ENCODE measurements at regions not wholly inside any gene's neighbourhood (a gene's known extent, or its start where the extent isn't known, plus 50 kb on each side); places are given as distances from the start of the nearest gene placed in this dataset.

DNA sequence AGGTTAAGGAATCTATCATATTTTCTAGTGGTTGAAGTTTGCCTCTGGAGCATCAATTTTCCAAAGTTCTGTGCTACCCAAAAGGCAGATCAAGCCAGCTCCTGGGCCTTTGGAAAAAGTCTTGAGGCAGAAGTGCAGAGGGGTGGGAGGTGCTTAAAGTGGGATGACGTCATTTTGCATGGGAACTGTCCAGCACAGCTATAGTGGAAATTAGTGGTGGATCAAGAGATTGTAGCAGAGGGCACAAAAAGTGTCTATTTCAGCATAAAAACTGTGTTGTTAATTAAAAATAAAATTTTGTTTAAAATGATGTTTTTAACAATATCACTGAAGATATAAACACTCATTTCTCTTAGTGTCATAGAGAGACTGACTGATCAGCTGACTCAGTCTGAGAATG is 221.9 kb downstream of the LRRN1 start:
- no peak for DNase-seq
- Histone ChIP-seq H3K27me3 (no peaks in the 10 kb centered on the region), H3K36me3 (no peaks in the 10 kb centered on the region), H3K4me3 (no peak overlapping the region), H3K9me3 (no peaks in the 10 kb centered on the region), H3K4me1 (no peaks in the 10 kb centered on the region), H3K27ac (no peak overlapping the region)
- TF ChIP-seq, protein P1, sequence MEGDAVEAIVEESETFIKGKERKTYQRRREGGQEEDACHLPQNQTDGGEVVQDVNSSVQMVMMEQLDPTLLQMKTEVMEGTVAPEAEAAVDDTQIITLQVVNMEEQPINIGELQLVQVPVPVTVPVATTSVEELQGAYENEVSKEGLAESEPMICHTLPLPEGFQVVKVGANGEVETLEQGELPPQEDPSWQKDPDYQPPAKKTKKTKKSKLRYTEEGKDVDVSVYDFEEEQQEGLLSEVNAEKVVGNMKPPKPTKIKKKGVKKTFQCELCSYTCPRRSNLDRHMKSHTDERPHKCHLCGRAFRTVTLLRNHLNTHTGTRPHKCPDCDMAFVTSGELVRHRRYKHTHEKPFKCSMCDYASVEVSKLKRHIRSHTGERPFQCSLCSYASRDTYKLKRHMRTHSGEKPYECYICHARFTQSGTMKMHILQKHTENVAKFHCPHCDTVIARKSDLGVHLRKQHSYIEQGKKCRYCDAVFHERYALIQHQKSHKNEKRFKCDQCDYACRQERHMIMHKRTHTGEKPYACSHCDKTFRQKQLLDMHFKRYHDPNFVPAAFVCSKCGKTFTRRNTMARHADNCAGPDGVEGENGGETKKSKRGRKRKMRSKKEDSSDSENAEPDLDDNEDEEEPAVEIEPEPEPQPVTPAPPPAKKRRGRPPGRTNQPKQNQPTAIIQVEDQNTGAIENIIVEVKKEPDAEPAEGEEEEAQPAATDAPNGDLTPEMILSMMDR (IDR thresholded peaks at IDR 0.05) = no peak
- no peak for TF ChIP-seq POLR2A (IDR thresholded peaks at IDR 0.05)
- no peak for TF ChIP-seq POLR2AphosphoS5 (IDR thresholded peaks at IDR 0.05)
- TF ChIP-seq EP300 (IDR thresholded peaks at IDR 0.05; ENCODE audit: low read depth) = no peak
- 0 to 7% methylated on average over 1 of the region's 1 CpG for WGBS, 2 donors (ENCODE audit: low coverage in 1 of 2)
- in situ Hi-C loops (cut with MboI; ENCODE audit: low pct_ligation_motif_present in 1 of 4, low pct_unique_long_range_greater_than_20kb in 1 of 4, low sequenced_read_pairs in 3 of 4) = no loop called here
- intact Hi-C loops (cut with DNase I; ENCODE audit: low total_unique reads) = no loop called here

DNA sequence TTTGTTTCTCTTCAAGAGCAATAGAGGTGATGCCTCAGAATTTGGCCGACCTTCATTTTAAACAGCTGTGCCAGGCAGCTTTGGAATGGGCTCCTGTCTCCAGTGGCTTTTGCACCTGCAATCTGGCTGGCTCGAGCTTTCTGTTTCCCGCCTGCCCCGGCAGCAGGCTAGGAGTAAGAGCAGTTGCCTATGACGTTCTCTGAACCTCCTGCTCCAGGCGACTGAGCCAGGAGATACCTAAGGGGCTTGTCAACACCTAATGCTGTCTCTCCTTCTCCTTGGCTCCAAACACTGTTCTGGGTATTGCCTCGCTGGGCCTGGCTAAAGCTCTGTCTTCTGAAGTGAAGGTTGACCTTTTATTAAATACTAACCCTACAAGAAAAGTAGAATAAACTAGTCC is 229.9 kb downstream of the LRRN1 start:
- WGBS, 2 donors (ENCODE audit: low coverage in 1 of 2) = 82 to 88% methylated on average over 4 to 7 of the region's 7 CpGs
- Histone ChIP-seq H3K27me3 (no peaks in the 10 kb centered on the region), H3K9me3 (no peaks in the 10 kb centered on the region), H3K36me3 (no peaks in the 10 kb centered on the region), H3K4me1 (no peaks in the 10 kb centered on the region), H3K27ac (no peak overlapping the region), H3K4me3 (no peak overlapping the region)
- no peak for DNase-seq
- in situ Hi-C loops (cut with MboI; ENCODE audit: low pct_ligation_motif_present in 1 of 4, low pct_unique_long_range_greater_than_20kb in 1 of 4, low sequenced_read_pairs in 3 of 4) (no loop called here), intact Hi-C loops (cut with DNase I; ENCODE audit: low total_unique reads) (no loop called here)
- TF ChIP-seq, protein P1 (IDR thresholded peaks at IDR 0.05) = no peak
- TF ChIP-seq POLR2AphosphoS5 (IDR thresholded peaks at IDR 0.05) (no peak), POLR2A (IDR thresholded peaks at IDR 0.05) (no peak), EP300 (IDR thresholded peaks at IDR 0.05; ENCODE audit: low read depth) (no peak)

DNA sequence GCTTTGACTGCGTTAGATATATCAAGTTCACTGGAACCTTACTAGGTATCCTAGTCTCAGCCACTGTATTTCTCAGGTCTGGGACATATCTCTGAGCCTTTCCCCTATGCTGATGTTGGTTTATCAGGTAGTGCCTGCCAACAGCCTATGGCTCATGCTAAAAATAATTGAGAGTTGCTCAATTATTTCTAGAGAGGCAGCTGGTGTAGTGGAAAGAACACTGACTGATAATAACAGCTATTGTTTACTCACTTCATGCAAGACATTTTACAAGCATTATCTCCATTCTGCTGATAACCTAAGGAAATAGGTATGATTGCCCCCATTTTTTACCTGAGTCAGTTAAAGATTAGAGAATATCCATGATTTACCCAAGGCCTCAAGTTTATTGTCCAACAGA is 231.4 kb downstream of the LRRN1 start:
- no peak overlapping the region for H3K27ac ChIP-seq
- TF ChIP-seq POLR2AphosphoS5 (IDR thresholded peaks at IDR 0.05) (no peak), EP300 (IDR thresholded peaks at IDR 0.05; ENCODE audit: low read depth) (no peak), POLR2A (IDR thresholded peaks at IDR 0.05) (no peak)
- TF ChIP-seq, protein P1 (IDR thresholded peaks at IDR 0.05) = no peak
- no peaks in the 10 kb centered on the region for H3K9me3 ChIP-seq
- intact Hi-C loops (cut with DNase I; ENCODE audit: low total_unique reads) = no loop called here
- H3K27me3 ChIP-seq = no peaks in the 10 kb centered on the region
- DNase-seq = no peak
- WGBS, 2 donors (ENCODE audit: low coverage in 1 of 2) = 67 to 94% methylated on average over 1 of the region's 1 CpG
- no peak overlapping the region for H3K4me3 ChIP-seq
- in situ Hi-C loops (cut with MboI; ENCODE audit: low pct_ligation_motif_present in 1 of 4, low pct_unique_long_range_greater_than_20kb in 1 of 4, low sequenced_read_pairs in 3 of 4) = no loop called here
- H3K4me1 ChIP-seq = no peaks in the 10 kb centered on the region
- no peaks in the 10 kb centered on the region for H3K36me3 ChIP-seq

DNA sequence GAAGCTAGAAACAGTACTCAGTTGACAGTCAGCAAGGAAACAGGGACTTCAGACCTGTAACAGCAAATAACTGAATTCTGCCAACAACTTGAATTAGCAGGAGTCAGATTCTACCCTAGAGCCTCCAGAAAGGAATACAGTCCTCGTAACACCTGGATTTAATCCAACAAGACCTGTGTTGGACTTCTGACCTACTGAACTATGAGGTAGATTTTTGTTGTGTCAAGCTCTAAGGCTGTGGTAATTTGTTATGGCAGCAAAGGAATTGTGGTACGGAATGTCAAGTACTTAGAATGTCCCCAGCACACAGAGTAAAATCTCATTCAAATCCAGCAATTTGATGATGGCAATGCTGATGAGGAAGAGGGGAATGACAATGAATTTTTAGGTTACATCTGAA is 234.1 kb downstream of the LRRN1 start:
- no peaks in the 10 kb centered on the region for H3K27me3 ChIP-seq
- intact Hi-C loops (cut with DNase I; ENCODE audit: low total_unique reads) (no loop called here), in situ Hi-C loops (cut with MboI; ENCODE audit: low pct_ligation_motif_present in 1 of 4, low pct_unique_long_range_greater_than_20kb in 1 of 4, low sequenced_read_pairs in 3 of 4) (no loop called here)
- no peak for DNase-seq
- H3K27ac ChIP-seq = no peak overlapping the region
- TF ChIP-seq EP300 (IDR thresholded peaks at IDR 0.05; ENCODE audit: low read depth) (no peak), POLR2A (IDR thresholded peaks at IDR 0.05) (no peak), POLR2AphosphoS5 (IDR thresholded peaks at IDR 0.05) (no peak)
- TF ChIP-seq, protein P1 (IDR thresholded peaks at IDR 0.05) = no peak
- no peaks in the 10 kb centered on the region for H3K36me3 ChIP-seq
- no peaks in the 10 kb centered on the region for H3K4me1 ChIP-seq
- no peaks in the 10 kb centered on the region for H3K9me3 ChIP-seq
- 76 to 100% methylated on average over 1 to 2 of the region's 2 CpGs for WGBS, 2 donors (ENCODE audit: low coverage in 1 of 2)
- no peak overlapping the region for H3K4me3 ChIP-seq

Data from transverse colon (tissue), 4 donors.